HG03066 (cell line): ENCODE measurements at regions not wholly inside any gene's neighbourhood (a gene's known extent, or its start where the extent isn't known, plus 50 kb on each side); places are given as distances from the start of the nearest gene placed in this dataset.
"Not testable (repeated sequence)": the region's sequence is repeated elsewhere in the genome, so short reads cannot be mapped to it uniquely, and the experiment has no call there.

Experiments
- ATAC-seq: cut with Tn5 transposase; IDR thresholded peaks from one replicate; pipeline ENCODE4 v1.9.1; 2021; ENCODE audit warnings: low read depth; ENCODE audit not compliant: unreplicated experiment

- no peak for ATAC-seq
These were observed 467.4 kb downstream of the TYW1 start for GRCh38 chr7:67463983-67464382.

- no peak for ATAC-seq
These were observed 469.5 kb downstream of the TYW1 start for GRCh38 chr7:67466109-67466508.

GRCh38 chr7:67470256-67470751 is 473.7 kb downstream of the TYW1 start:
- ATAC-seq: no peak

- no peak for ATAC-seq
These were observed 478.7 kb downstream of the TYW1 start for GRCh38 chr7:67475293-67475692.

- ATAC-seq: no peak
These were observed 481.4 kb downstream of the TYW1 start for GRCh38 chr7:67478066-67478465.

GRCh38 chr7:67484244-67484751 is 487.7 kb downstream of the TYW1 start:
- no peak for ATAC-seq

- no peak for ATAC-seq
These were observed 489.8 kb downstream of the TYW1 start for GRCh38 chr7:67486401-67486800.

GRCh38 chr7:67487316-67487715 is 490.7 kb downstream of the TYW1 start:
- no peak for ATAC-seq

- no peak for ATAC-seq
These were observed 493.2 kb downstream of the TYW1 start for GRCh38 chr7:67489881-67490280.

- ATAC-seq: no peak
These were observed 496.7 kb downstream of the TYW1 start for GRCh38 chr7:67493366-67493765.

- ATAC-seq: no peak
These were observed 500.0 kb downstream of the TYW1 start for GRCh38 chr7:67496589-67496988.

- ATAC-seq: not testable (repeated sequence)
These were observed 501.3 kb downstream of the TYW1 start for GRCh38 chr7:67497914-67498313.

- no peak for ATAC-seq
These were observed 506.3 kb downstream of the TYW1 start for GRCh38 chr7:67502929-67503328.

- ATAC-seq: no peak
These were observed 508.8 kb downstream of the TYW1 start for GRCh38 chr7:67505449-67505848.

- ATAC-seq: no peak
These were observed 515.8 kb downstream of the TYW1 start for GRCh38 chr7:67512481-67512880.

- ATAC-seq: no peak
These were observed 521.9 kb downstream of the TYW1 start for GRCh38 chr7:67518580-67518979.

GRCh38 chr7:67519171-67519570 is 522.5 kb downstream of the TYW1 start:
- ATAC-seq: no peak

GRCh38 chr7:67522504-67522903 is 525.9 kb downstream of the TYW1 start:
- ATAC-seq: no peak

GRCh38 chr7:67523713-67524112 is 527.1 kb downstream of the TYW1 start:
- ATAC-seq: no peak

- ATAC-seq: no peak
These were observed 529.0 kb downstream of the TYW1 start for GRCh38 chr7:67525588-67525987.

- no peak for ATAC-seq
These were observed 538.8 kb downstream of the TYW1 start for GRCh38 chr7:67535241-67535989.

- no peak for ATAC-seq
These were observed 546.3 kb downstream of the TYW1 start for GRCh38 chr7:67542916-67543315.
